ENCODE measurements at regions not wholly inside any gene's neighbourhood (a gene's known extent, or its start where the extent isn't known, plus 50 kb on each side); places are given as distances from the start of the nearest gene placed in this dataset. TPM values are rescaled to one million over a fixed set of nuclear protein-coding genes. Genes with fewer than 3 reads are reported as not detected.

DNA sequence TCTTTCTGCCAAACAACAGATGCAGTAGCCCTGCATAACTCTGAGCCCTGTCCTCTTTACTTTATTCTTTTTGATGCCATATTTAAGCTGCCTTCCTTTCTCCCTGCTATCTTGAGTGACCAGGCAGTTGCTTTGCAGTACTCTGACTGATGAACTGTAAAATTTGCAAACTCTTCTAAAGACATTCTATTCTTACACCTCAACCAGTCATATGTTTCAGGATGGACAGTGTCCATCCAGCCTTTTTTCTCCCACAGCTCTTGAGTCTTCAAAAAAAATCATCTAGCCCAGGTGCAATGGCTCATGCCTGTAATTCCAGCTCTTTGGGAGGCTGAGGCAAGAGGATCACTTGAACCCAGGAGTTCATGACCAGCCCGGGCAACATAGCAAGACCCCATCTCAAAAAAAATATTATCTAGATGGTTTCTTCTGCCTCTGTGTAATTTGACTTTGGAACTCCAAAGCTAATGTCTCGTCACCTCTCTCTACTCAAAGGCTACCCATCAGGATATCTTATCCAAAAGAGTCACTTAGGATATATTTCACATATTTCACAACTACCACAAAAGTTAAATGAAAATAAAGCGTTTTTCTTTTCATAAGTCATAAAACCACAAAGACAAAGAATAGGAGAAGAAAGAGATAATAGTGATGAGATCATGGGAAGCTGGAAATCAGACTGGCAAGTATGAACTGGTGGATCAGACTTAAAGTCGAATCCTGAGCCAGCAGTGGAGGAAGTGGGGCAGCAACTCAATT lies 54.6 kb upstream of the IPO9 start:
- WGBS: 72% methylated on average over 4 of the region's 4 CpGs
- H3K4me1 ChIP-seq (replicated peaks): peaks cover 8% of the 10 kb centered on the region
- H3K36me3 ChIP-seq: no peaks in the 10 kb centered on the region
- H3K27me3 ChIP-seq (replicated peaks; ENCODE audit: insufficient read depth): no peaks in the 10 kb centered on the region
- TF ChIP-seq, protein P1, sequence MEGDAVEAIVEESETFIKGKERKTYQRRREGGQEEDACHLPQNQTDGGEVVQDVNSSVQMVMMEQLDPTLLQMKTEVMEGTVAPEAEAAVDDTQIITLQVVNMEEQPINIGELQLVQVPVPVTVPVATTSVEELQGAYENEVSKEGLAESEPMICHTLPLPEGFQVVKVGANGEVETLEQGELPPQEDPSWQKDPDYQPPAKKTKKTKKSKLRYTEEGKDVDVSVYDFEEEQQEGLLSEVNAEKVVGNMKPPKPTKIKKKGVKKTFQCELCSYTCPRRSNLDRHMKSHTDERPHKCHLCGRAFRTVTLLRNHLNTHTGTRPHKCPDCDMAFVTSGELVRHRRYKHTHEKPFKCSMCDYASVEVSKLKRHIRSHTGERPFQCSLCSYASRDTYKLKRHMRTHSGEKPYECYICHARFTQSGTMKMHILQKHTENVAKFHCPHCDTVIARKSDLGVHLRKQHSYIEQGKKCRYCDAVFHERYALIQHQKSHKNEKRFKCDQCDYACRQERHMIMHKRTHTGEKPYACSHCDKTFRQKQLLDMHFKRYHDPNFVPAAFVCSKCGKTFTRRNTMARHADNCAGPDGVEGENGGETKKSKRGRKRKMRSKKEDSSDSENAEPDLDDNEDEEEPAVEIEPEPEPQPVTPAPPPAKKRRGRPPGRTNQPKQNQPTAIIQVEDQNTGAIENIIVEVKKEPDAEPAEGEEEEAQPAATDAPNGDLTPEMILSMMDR (IDR thresholded peaks at IDR 0.05): no peak
- no peak for TF ChIP-seq POLR2A (IDR thresholded peaks at IDR 0.05)
- no peak for TF ChIP-seq POLR2AphosphoS5 (IDR thresholded peaks at IDR 0.05)
- no peak overlapping the region for H3K27ac ChIP-seq
- intact Hi-C loops (cut with DNase I): no loop called here
- DNase-seq (ENCODE audit: low spot score): no peak
- H3K9me3 ChIP-seq: no peaks in the 10 kb centered on the region
- H3K4me3 ChIP-seq: no peak overlapping the region

DNA sequence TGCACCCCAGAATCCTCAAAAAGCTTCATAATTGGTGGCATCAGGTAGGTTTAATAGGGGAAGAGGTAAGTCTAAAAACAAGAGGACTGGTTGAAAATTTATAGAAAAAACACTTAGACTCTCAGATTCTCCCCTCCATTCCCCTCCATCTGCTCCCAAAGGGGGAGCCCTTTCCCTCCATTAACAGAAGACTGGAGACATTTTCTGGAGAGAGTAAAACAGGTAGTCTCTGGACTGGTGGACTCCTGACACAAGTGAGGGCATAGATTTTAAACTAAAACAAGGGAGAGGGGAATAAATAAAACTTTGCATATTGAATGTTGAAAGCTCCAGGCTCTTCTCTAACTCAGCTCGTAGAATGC lies 54.0 kb upstream of the IPO9 start:
- no peak overlapping the region for H3K4me3 ChIP-seq
- no peak overlapping the region for H3K27ac ChIP-seq
- intact Hi-C loops (cut with DNase I): no loop called here
- no peaks in the 10 kb centered on the region for H3K36me3 ChIP-seq
- no peak for DNase-seq (ENCODE audit: low spot score)
- no peaks in the 10 kb centered on the region for H3K27me3 ChIP-seq (replicated peaks; ENCODE audit: insufficient read depth)
- H3K9me3 ChIP-seq: no peaks in the 10 kb centered on the region
- H3K4me1 ChIP-seq (replicated peaks): peaks cover 8% of the 10 kb centered on the region
- TF ChIP-seq, protein P1 (IDR thresholded peaks at IDR 0.05): no peak
- TF ChIP-seq POLR2AphosphoS5 (IDR thresholded peaks at IDR 0.05): no peak
- TF ChIP-seq POLR2A (IDR thresholded peaks at IDR 0.05): no peak
- 64% methylated on average over 1 of the region's 1 CpG for WGBS

DNA sequence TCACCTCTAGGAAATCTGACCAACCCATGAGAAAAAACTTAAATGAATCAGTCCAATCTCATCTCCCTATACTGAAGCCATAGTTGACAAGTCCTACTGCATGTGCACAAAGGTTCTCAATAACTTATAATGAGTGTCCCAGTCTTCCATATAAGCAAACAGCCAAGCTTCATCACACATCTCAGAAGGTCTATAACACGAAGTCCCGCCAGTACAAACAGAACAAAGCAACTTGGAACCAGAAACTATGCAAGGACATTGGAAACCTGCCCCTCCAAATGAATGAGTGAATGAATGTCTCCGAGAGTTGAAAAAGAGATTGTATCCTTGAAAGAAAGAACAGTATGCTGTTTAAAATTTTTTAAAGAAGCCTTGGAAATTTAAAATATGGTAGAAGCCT lies 53.6 kb upstream of the IPO9 start:
- peak; percentile 58 for DNase-seq (ENCODE audit: low spot score)
- H3K4me3 ChIP-seq: no peak overlapping the region

DNA sequence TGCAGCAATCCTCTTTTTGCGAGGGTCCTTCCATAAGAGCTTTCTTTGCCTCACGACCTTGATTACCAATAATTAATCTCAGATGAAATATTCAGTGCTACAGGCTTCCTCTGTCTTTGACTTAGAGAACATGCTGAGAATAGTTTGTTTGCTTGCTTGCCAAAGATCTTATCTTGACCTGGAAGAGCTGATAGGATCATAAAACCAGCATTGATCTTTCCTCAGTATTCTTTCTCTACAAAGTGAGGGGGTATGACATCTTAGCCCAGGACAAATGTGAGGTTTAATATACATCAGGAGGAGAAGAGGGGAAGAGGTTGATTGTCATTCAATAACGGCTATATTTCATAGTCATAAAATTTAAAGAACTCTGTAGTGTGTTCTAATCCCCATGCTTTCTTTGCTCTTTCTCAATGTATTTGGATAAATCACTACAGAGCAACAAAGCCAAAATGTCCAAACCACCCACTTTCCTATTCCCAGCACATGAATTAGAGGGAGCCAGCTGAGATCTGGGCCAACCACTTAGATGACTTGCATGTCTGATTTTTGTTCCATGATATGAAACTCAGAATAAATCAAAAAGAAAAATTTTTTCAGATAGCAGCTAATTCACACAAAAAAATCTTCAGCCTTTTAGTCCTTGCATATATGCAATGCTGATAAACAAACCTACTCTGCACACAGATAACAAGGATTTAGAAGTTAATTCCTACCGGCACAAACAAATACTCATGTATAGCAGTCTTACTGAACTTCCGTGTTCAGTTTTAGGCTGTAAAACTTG lies 50.5 kb upstream of the IPO9 start:
- peak overlapping the region in 1 of 2 donors; percentile 5 for H3K27ac ChIP-seq
- peaks cover 8% of the 10 kb centered on the region for H3K4me1 ChIP-seq (replicated peaks)
- TF ChIP-seq POLR2A (IDR thresholded peaks at IDR 0.05) (no peak), POLR2AphosphoS5 (IDR thresholded peaks at IDR 0.05) (no peak)
- TF ChIP-seq, protein P1 (IDR thresholded peaks at IDR 0.05): no peak
- H3K27me3 ChIP-seq (replicated peaks; ENCODE audit: insufficient read depth): no peaks in the 10 kb centered on the region
- H3K9me3 ChIP-seq: no peaks in the 10 kb centered on the region
- DNase-seq (ENCODE audit: low spot score): no peak
- no peak overlapping the region for H3K4me3 ChIP-seq
- 21% methylated on average over 5 of the region's 5 CpGs for WGBS
- intact Hi-C loops (cut with DNase I): no loop called here
- H3K36me3 ChIP-seq: no peaks in the 10 kb centered on the region

More for the DNA sequence above, 53.6 kb upstream of the IPO9 start:
- no peaks in the 10 kb centered on the region for H3K9me3 ChIP-seq
- WGBS: 43% methylated on average over 3 of the region's 3 CpGs
- H3K4me1 ChIP-seq (replicated peaks): peaks cover 8% of the 10 kb centered on the region
- peak; percentile 83 for TF ChIP-seq POLR2AphosphoS5 (IDR thresholded peaks at IDR 0.05)
- TF ChIP-seq POLR2A (IDR thresholded peaks at IDR 0.05): no peak
- H3K27ac ChIP-seq: no peak overlapping the region
- no peaks in the 10 kb centered on the region for H3K27me3 ChIP-seq (replicated peaks; ENCODE audit: insufficient read depth)
- intact Hi-C loops (cut with DNase I): no loop called here
- no peaks in the 10 kb centered on the region for H3K36me3 ChIP-seq

Small RNA genes in the stretch of these regions (microRNA-seq; reads per million reads assigned to microRNA genes)
- gene MIR5191: not detected

Small RNA genes in the stretch of these regions (small RNA-seq; reads per million reads assigned to genes)
- gene MIR5191: 0 reads per million in 2 donors
- gene RNU6-501P: 0 reads per million in 2 donors
